T-cell (primary cell): ENCODE measurements at regions not wholly inside any gene's neighbourhood (a gene's known extent, or its start where the extent isn't known, plus 50 kb on each side); places are given as distances from the start of the nearest gene placed in this dataset.

Experiments used
- ATAC-seq, 4 experiments: fragments of 200-7000 bp in 3 of 4; fragments of 150-1000 bp in 1 of 4; cut with Tn5 transposase; replicated peaks in 1 of 4; 1 replicate in 3 of 4; 2 replicates in 1 of 4; pipeline ENCODE4 v1.10.0; 2021; ENCODE audit warnings: moderate library complexity in 3 of 4, mild to moderate bottlenecking in 2 of 4, moderate number of reproducible peaks in 1 of 4
- CTCF ChIA-PET, 2 donors: fragments of 300-600 bp; sonication (Branson Sonifier 250); formaldehyde crosslinking; loops; one replicate each; lab custom pipeline; 2022; ENCODE audit warnings: antibody characterized with exemption in 2 of 2; lab: Charles Lee
- POLR2A ChIA-PET, 2 donors: fragments of 300-600 bp; sonication (Branson Sonifier 250); formaldehyde crosslinking; loops; one replicate each; lab custom pipeline; 2022; ENCODE audit warnings: antibody characterized with exemption in 2 of 2; lab: Charles Lee
- DNase-seq, 35 experiments: peaks; one replicate each; pipeline versions ENCODE4 v3.0.0 to v3.0.0-alpha.2; 2013 to 2023
- H3K27ac ChIP-seq: one replicate; pipeline ENCODE4 v1.5.1; 2013; ENCODE audit warnings: low read length
- H3K27me3 ChIP-seq, 2 experiments: replicated peaks in 1 of 2; 1 replicate in 1 of 2; 2 replicates in 1 of 2; pipeline versions ENCODE4 v1.6.1 to v1.7.0; 2013; ENCODE audit warnings: low read length in 1 of 2, mixed read lengths in 1 of 2; ENCODE audit not compliant: control insufficient read depth in 2 of 2, insufficient read depth in 2 of 2; ENCODE audit errors: extremely low read depth in 1 of 2
- H3K36me3 ChIP-seq, 2 donors: 1 replicate in 1 of 2; 2 replicates in 1 of 2; pipeline versions ENCODE4 v1.6.1 to v1.7.0; 2013; ENCODE audit warnings: low read length in 1 of 2; ENCODE audit not compliant: control insufficient read depth in 2 of 2, insufficient read depth in 1 of 2; ENCODE audit errors: extremely low read depth in 1 of 2
- H3K4me1 ChIP-seq, 2 experiments: 1 replicate in 1 of 2; 2 replicates in 1 of 2; pipeline versions ENCODE4 v1.6.1 to v1.7.0; 2013; ENCODE audit warnings: low read length in 2 of 2, mixed read lengths in 1 of 2; ENCODE audit not compliant: insufficient read depth in 2 of 2, control insufficient read depth in 1 of 2; ENCODE audit errors: extremely low read depth in 1 of 2
- H3K4me3 ChIP-seq, 2 donors: 1 replicate in 1 of 2; 2 replicates in 1 of 2; pipeline versions ENCODE4 v1.5.1 to v1.7.0; 2013; ENCODE audit warnings: mild to moderate bottlenecking in 2 of 2, low read length in 1 of 2, moderate library complexity in 1 of 2; ENCODE audit not compliant: control insufficient read depth in 1 of 2; ENCODE audit errors: extremely low read depth in 1 of 2
- H3K9me3 ChIP-seq: 2 replicates; pipeline ENCODE4 v1.7.0; 2013
- H3K27ac Mint-ChIP-seq, 2 donors: one replicate each; pipeline ENCODE4 v1.8.0; 2020 to 2021; ENCODE audit warnings: mild to moderate bottlenecking in 2 of 2, mixed read lengths in 2 of 2
- H3K27me3 Mint-ChIP-seq, 2 donors: one replicate each; pipeline ENCODE4 v1.8.0; 2021 to 2022; ENCODE audit warnings: mixed read lengths in 2 of 2
- H3K36me3 Mint-ChIP-seq: one replicate; pipeline ENCODE4 v1.8.0; 2021; ENCODE audit warnings: mixed read lengths
- H3K4me1 Mint-ChIP-seq, 3 donors: one replicate each; pipeline ENCODE4 v1.8.0; 2020 to 2022; ENCODE audit warnings: mixed read lengths in 3 of 3, mild to moderate bottlenecking in 1 of 3
- H3K4me3 Mint-ChIP-seq, 3 donors: one replicate each; pipeline ENCODE4 v1.8.0; 2020 to 2022; ENCODE audit warnings: mild to moderate bottlenecking in 3 of 3, mixed read lengths in 3 of 3, moderate library complexity in 3 of 3
- H3K9me3 Mint-ChIP-seq, 3 donors: one replicate each; pipeline ENCODE4 v1.8.0; 2020 to 2022; ENCODE audit warnings: mixed read lengths in 3 of 3
- WGBS: methylation state at CpG from one replicate; pipeline ENCODE4 v1.1.5; 2013; ENCODE audit warnings: missing lambda C conversion rate; ENCODE audit not compliant: insufficient coverage; 5-methylcytosine and 5-hydroxymethylcytosine counted together

GRCh38 chr6:166877906-166878305, 78.4 kb downstream of the RNASET2 start:
- Mint-ChIP-seq H3K9me3 (peaks cover 3 to 4% (median 3%) of the 10 kb centered on the region in 3 donors), H3K4me1 (no peaks in the 10 kb centered on the region), H3K36me3 (peaks cover 39% of the 10 kb centered on the region), H3K27me3 (no peaks in the 10 kb centered on the region), H3K4me3 (no peak overlapping the region), H3K27ac (no peak overlapping the region)
- Histone ChIP-seq H3K9me3 (no peaks in the 10 kb centered on the region), H3K27ac (no peak overlapping the region), H3K36me3 (no peaks in the 10 kb centered on the region), H3K27me3 (no peaks in the 10 kb centered on the region), H3K4me3 (no peak overlapping the region), H3K4me1 (no peaks in the 10 kb centered on the region)
- POLR2A ChIA-PET = no interaction called here
- no peak for DNase-seq
- CTCF ChIA-PET = no interaction called here
- no CpG with 5 or more reads among the region's 2 CpGs for WGBS
- no peak for ATAC-seq

- peaks cover 0 to 3% (median 0%) of the 10 kb centered on the region in 3 donors for H3K9me3 Mint-ChIP-seq
- H3K27me3 Mint-ChIP-seq = no peaks in the 10 kb centered on the region
- CTCF ChIA-PET = no interaction called here
- DNase-seq (no peak), ATAC-seq (no peak)
- Histone ChIP-seq H3K27me3 (no peaks in the 10 kb centered on the region), H3K27ac (no peak overlapping the region), H3K9me3 (no peaks in the 10 kb centered on the region), H3K4me1 (no peaks in the 10 kb centered on the region), H3K4me3 (no peak overlapping the region), H3K36me3 (no peaks in the 10 kb centered on the region)
- no peak overlapping the region for H3K4me3 Mint-ChIP-seq
- peaks cover 35% of the 10 kb centered on the region for H3K36me3 Mint-ChIP-seq
- POLR2A ChIA-PET = no interaction called here
- no peak overlapping the region for H3K27ac Mint-ChIP-seq
- 100% methylated on average over 2 of the region's 2 CpGs for WGBS
- H3K4me1 Mint-ChIP-seq = no peaks in the 10 kb centered on the region
Measured at GRCh38 chr6:166877349-166877748, 79.0 kb downstream of the RNASET2 start.

DNA sequence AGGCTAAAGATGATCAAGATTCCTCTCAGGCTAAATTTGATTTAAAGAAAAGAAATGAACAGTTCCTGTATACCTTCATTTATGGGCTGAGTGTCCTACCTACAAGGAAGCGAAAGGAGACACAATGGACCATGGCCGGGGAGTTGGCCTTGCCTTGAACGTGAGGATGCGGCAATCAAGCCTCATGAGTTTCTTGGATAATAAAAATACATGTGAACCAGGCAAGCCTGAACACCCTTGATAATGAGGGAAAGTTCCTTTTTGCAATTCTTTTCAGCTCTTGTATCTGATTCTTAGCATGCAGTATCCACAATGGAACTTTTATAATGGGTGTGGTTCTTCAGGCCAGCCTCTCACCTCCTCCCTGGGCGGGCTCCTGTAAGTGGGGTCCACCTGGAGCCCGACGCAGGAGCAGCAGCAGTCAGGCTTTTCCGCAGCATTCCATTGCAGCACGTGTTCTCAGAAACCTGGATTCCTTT, 83.8 kb downstream of the RNASET2 start:
- Histone ChIP-seq H3K9me3 (no peaks in the 10 kb centered on the region), H3K36me3 (no peaks in the 10 kb centered on the region), H3K4me1 (no peaks in the 10 kb centered on the region), H3K27me3 (no peaks in the 10 kb centered on the region), H3K27ac (no peak overlapping the region), H3K4me3 (no peak overlapping the region)
- DNase-seq (no peak), ATAC-seq (no peak)
- Mint-ChIP-seq H3K27ac (no peak overlapping the region), H3K9me3 (no peaks in the 10 kb centered on the region), H3K36me3 (peaks cover 20% of the 10 kb centered on the region), H3K4me1 (no peaks in the 10 kb centered on the region), H3K4me3 (no peak overlapping the region), H3K27me3 (no peaks in the 10 kb centered on the region)
- CTCF ChIA-PET = interaction anchor here in 1 of 2 donors (0.5 kb wide), 1 partner anchor 414 kb away, joined by 4 read pairs; no protein-coding TSS in a partner anchor
- WGBS = 72% methylated on average over 3 of the region's 9 CpGs
- POLR2A ChIA-PET = interaction anchor here in 1 of 2 donors (0.7 kb wide), 1 partner anchor 11 kb away, joined by 3 read pairs; no protein-coding TSS in a partner anchor

- DNase-seq (no peak), ATAC-seq (no peak)
- Histone ChIP-seq H3K9me3 (no peaks in the 10 kb centered on the region), H3K4me1 (no peaks in the 10 kb centered on the region), H3K36me3 (no peaks in the 10 kb centered on the region), H3K27ac (no peak overlapping the region), H3K4me3 (no peak overlapping the region), H3K27me3 (no peaks in the 10 kb centered on the region)
- CTCF ChIA-PET = no interaction called here
- H3K27me3 Mint-ChIP-seq = no peaks in the 10 kb centered on the region
- peaks cover 7% of the 10 kb centered on the region for H3K36me3 Mint-ChIP-seq
- no peak overlapping the region for H3K4me3 Mint-ChIP-seq
- no peaks in the 10 kb centered on the region for H3K9me3 Mint-ChIP-seq
- no peak overlapping the region for H3K27ac Mint-ChIP-seq
- 97% methylated on average over 16 of the region's 20 CpGs for WGBS
- POLR2A ChIA-PET = no interaction called here
- H3K4me1 Mint-ChIP-seq = no peaks in the 10 kb centered on the region
Measured at GRCh38 chr6:166870602-166871208, 85.6 kb downstream of the RNASET2 start.

DNA sequence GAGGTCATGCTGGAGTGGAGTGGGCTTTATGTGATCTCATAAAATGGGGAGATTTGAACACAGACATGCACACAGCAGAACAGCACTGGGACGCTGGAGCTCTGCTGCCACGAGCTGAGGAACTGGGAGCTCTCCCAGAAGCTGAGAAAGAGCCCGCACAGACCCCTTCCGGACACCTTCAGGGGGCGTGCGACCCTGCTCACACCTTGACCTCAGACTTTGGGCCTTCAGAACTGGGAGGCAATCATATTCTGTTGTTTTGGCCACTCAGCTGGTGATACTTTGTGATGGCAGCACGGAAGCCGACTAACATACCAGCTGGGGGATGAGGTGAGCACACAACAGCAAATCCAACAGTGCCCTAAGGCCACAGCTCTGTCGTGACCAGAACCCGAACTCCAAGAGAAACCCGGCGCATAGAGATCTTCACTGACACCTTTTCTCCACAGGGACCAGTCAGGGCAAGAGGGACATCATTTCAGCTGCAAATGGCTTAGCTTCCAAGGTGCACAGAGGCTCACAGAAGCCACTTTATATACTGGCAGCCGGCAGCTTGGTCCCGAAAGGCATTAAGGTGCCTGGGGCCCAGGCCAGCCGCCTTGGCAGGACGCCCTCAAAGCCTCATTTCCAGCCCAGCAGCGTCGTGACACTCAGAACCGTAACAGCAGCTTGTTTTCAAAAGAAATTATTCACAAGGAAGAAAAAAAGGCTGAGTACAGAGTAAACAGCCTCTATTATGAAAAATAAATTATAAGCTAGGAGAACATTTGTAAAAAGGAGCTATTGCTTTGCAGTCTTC, 89.3 kb downstream of the RNASET2 start:
- Mint-ChIP-seq H3K4me1 (peaks cover under 1 to 2% (median under 1%) of the 10 kb centered on the region in 3 donors), H3K4me3 (no peak overlapping the region), H3K9me3 (no peaks in the 10 kb centered on the region), H3K36me3 (no peaks in the 10 kb centered on the region), H3K27ac (no peak overlapping the region), H3K27me3 (no peaks in the 10 kb centered on the region)
- Histone ChIP-seq H3K27me3 (peaks cover 0 to 10% of the 10 kb centered on the region in 2 experiments), H3K36me3 (no peaks in the 10 kb centered on the region), H3K9me3 (no peaks in the 10 kb centered on the region), H3K4me1 (peaks cover 0 to 12% of the 10 kb centered on the region in 2 experiments), H3K27ac (no peak overlapping the region), H3K4me3 (no peak overlapping the region)
- ATAC-seq = no peak
- ChIA-PET CTCF (interaction anchor here in 1 of 2 donors (0.7 kb wide), 1 partner anchor 40 kb away, joined by 3 read pairs; no protein-coding TSS in a partner anchor), POLR2A (no interaction called here)
- no peak for DNase-seq
- 93% methylated on average over 14 of the region's 19 CpGs for WGBS

- ChIA-PET CTCF (no interaction called here), POLR2A (no interaction called here)
- H3K36me3 ChIP-seq = no peaks in the 10 kb centered on the region
- H3K27ac ChIP-seq = no peak overlapping the region
- no peak for ATAC-seq
- peaks cover 3 to 15% of the 10 kb centered on the region in 2 experiments for H3K4me1 ChIP-seq
- Mint-ChIP-seq H3K4me1 (peaks cover 6 to 16% (median 7%) of the 10 kb centered on the region in 3 donors), H3K4me3 (peak overlapping the region in 1 of 3 donors; percentile 92), H3K36me3 (no peaks in the 10 kb centered on the region), H3K27me3 (peaks cover 5 to 7% of the 10 kb centered on the region in 2 donors), H3K27ac (no peak overlapping the region), H3K9me3 (no peaks in the 10 kb centered on the region)
- no peak overlapping the region for H3K4me3 ChIP-seq
- H3K27me3 ChIP-seq = peaks cover 2 to 12% of the 10 kb centered on the region in 2 experiments
- H3K9me3 ChIP-seq = no peaks in the 10 kb centered on the region
- DNase-seq = no peak
- WGBS = no CpG with 5 or more reads among the region's 1 CpG
Measured at GRCh38 chr6:166864333-166864732, 92.0 kb downstream of the RNASET2 start.
